MV-4-11 (cell line): ENCODE measurements at regions not wholly inside any gene's neighbourhood (a gene's known extent, or its start where the extent isn't known, plus 50 kb on each side); places are given as distances from the start of the nearest gene placed in this dataset.

Experiments used
- DNase-seq: peaks from one replicate; lab custom pipeline; 2025; lab: John Stamatoyannopoulos, UW

GRCh38 chr4:4637710-4638109 is 95.9 kb upstream of the STX18 start:
- no peak for DNase-seq

- no peak for DNase-seq
These were observed 91.6 kb upstream of the STX18 start for GRCh38 chr4:4633431-4633830.

GRCh38 chr4:4631150-4631549 is 89.3 kb upstream of the STX18 start:
- DNase-seq, result peak; percentile 21

- DNase-seq, result no peak
These were observed 86.1 kb upstream of the STX18 start for GRCh38 chr4:4627906-4628305.

GRCh38 chr4:4627111-4627510 is 85.3 kb upstream of the STX18 start:
- DNase-seq, result no peak

GRCh38 chr4:4625488-4625887 is 83.6 kb upstream of the STX18 start:
- DNase-seq, result peak; percentile 93

GRCh38 chr4:4624276-4624897 is 82.5 kb upstream of the STX18 start:
- no peak for DNase-seq

- DNase-seq, result no peak
These were observed 78.0 kb upstream of the STX18 start for GRCh38 chr4:4619821-4620220.

GRCh38 chr4:4618847-4619246 is 77.0 kb upstream of the STX18 start:
- DNase-seq, result no peak

- no peak for DNase-seq
These were observed 73.3 kb upstream of the STX18 start for GRCh38 chr4:4614925-4615678.

- DNase-seq, result no peak
These were observed 71.9 kb upstream of the STX18 start for GRCh38 chr4:4613641-4614286.

GRCh38 chr4:4613126-4613465 is 71.2 kb upstream of the STX18 start:
- DNase-seq, result no peak

GRCh38 chr4:4610672-4611071 is 68.8 kb upstream of the STX18 start:
- no peak for DNase-seq

GRCh38 chr4:4609622-4610334 is 67.9 kb upstream of the STX18 start:
- DNase-seq, result no peak

GRCh38 chr4:4608214-4608537 is 66.3 kb upstream of the STX18 start:
- DNase-seq, result no peak

- DNase-seq, result no peak
These were observed 65.7 kb upstream of the STX18 start for GRCh38 chr4:4607336-4608213.

GRCh38 chr4:4606321-4606720 is 64.5 kb upstream of the STX18 start:
- peak; percentile 8 for DNase-seq

GRCh38 chr4:4605849-4606248 is 64.0 kb upstream of the STX18 start:
- no peak for DNase-seq

GRCh38 chr4:4603592-4603991 is 61.7 kb upstream of the STX18 start:
- DNase-seq, result no peak

- no peak for DNase-seq
These were observed 61.2 kb upstream of the STX18 start for GRCh38 chr4:4603067-4603466.

GRCh38 chr4:4602468-4602867 is 60.6 kb upstream of the STX18 start:
- DNase-seq, result no peak

GRCh38 chr4:4601803-4602369 is 60.0 kb upstream of the STX18 start:
- DNase-seq, result no peak
